ENCODE measurements at regions not wholly inside any gene's neighbourhood (a gene's known extent, or its start where the extent isn't known, plus 50 kb on each side); places are given as distances from the start of the nearest gene placed in this dataset.

DNA sequence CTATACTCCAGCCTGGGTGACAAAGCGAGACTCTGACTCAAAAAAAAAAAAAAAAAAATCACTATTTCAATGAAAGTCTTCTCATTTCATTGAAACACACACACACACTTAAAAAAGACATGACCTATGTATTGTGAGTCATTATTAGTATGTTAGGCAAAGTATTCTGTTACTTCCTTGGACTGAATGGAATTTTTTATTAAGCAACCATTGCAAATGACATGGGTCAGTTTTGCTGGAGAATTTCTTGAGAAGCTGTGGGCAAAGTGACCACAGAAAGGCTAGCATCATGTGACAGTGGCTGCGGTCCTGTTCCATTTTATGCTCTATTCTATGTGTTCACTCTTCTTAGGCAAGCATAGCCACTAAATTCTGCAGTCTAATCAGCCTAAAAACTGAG lies 695.7 kb downstream of the TDRD15 start:
- Histone ChIP-seq H3K36me3 (no peaks in the 10 kb centered on the region), H3K9me3 (no peaks in the 10 kb centered on the region), H3K4me3 (no peak overlapping the region), H3K27ac (no peak overlapping the region), H3K27me3 (no peaks in the 10 kb centered on the region), H3K4me1 (no peaks in the 10 kb centered on the region)
- TF ChIP-seq, protein P1, sequence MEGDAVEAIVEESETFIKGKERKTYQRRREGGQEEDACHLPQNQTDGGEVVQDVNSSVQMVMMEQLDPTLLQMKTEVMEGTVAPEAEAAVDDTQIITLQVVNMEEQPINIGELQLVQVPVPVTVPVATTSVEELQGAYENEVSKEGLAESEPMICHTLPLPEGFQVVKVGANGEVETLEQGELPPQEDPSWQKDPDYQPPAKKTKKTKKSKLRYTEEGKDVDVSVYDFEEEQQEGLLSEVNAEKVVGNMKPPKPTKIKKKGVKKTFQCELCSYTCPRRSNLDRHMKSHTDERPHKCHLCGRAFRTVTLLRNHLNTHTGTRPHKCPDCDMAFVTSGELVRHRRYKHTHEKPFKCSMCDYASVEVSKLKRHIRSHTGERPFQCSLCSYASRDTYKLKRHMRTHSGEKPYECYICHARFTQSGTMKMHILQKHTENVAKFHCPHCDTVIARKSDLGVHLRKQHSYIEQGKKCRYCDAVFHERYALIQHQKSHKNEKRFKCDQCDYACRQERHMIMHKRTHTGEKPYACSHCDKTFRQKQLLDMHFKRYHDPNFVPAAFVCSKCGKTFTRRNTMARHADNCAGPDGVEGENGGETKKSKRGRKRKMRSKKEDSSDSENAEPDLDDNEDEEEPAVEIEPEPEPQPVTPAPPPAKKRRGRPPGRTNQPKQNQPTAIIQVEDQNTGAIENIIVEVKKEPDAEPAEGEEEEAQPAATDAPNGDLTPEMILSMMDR (IDR thresholded peaks at IDR 0.05), result no peak
- no peak for ATAC-seq
- 67 to 74% methylated on average over 2 of the region's 2 CpGs for WGBS, 2 donors
- DNase-seq, result no peak
- no peak for FAIRE-seq
- intact Hi-C loops (cut with DNase I), result no loop called here

DNA sequence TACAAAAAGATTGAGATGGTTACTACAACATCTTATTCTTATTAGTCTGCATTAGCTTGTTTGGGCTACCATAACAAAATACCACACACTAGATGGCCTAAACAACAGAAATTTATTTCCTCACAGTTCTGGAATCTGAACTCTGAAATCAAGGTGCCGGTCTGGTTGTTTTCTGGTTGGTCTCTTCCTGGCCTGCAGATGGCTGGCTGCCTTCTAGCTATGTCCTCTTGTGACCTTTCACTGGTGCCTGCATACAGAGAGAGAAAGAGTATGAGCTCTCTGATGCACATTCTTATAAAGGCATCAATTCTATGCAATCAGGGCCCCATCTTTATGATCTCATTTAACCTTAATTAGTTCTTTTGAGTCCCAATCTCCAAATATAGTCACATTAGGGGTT lies 696.5 kb downstream of the TDRD15 start:
- Histone ChIP-seq H3K4me3 (no peak overlapping the region), H3K27ac (no peak overlapping the region), H3K36me3 (no peaks in the 10 kb centered on the region), H3K27me3 (no peaks in the 10 kb centered on the region), H3K4me1 (no peaks in the 10 kb centered on the region), H3K9me3 (no peaks in the 10 kb centered on the region)
- no peak for FAIRE-seq
- 73 to 74% methylated on average over 1 of the region's 1 CpG for WGBS, 2 donors
- ATAC-seq, result no peak
- TF ChIP-seq, protein P1 (IDR thresholded peaks at IDR 0.05), result no peak
- intact Hi-C loops (cut with DNase I), result no loop called here
- no peak for DNase-seq

DNA sequence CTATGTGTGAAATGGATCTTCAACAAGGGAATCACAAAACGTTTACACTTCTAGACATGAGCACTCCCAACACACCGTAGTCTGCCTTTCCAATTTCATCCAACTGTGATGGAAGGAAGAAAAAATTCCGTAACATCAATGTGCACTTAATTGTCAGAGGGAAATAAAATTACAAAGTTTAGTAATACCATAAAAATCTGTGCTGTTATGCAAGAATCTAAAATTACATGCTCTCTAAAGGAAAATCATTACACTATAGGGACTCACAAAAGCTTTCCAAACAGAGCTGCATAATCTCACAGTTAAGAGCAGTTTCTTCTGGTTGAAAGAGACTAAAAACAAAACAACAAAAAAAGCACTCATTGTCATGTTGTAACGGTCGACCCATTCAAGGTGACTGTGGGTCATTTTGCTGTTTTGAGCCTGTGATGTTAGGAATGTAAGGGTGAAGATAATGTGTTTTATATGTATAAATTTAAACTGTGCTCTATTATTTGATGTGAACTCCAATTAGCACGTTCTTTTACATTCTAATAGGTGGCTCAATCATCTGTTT lies 698.0 kb downstream of the TDRD15 start:
- Histone ChIP-seq H3K4me1 (no peaks in the 10 kb centered on the region), H3K27ac (no peak overlapping the region), H3K4me3 (no peak overlapping the region), H3K36me3 (no peaks in the 10 kb centered on the region), H3K27me3 (no peaks in the 10 kb centered on the region), H3K9me3 (no peaks in the 10 kb centered on the region)
- intact Hi-C loops (cut with DNase I), result no loop called here
- FAIRE-seq, result no peak
- TF ChIP-seq, protein P1 (IDR thresholded peaks at IDR 0.05), result no peak
- ATAC-seq, result peak in 1 of 4 donors; percentile 12
- no peak for DNase-seq
- 34 to 39% methylated on average over 6 of the region's 6 CpGs for WGBS, 2 donors

DNA sequence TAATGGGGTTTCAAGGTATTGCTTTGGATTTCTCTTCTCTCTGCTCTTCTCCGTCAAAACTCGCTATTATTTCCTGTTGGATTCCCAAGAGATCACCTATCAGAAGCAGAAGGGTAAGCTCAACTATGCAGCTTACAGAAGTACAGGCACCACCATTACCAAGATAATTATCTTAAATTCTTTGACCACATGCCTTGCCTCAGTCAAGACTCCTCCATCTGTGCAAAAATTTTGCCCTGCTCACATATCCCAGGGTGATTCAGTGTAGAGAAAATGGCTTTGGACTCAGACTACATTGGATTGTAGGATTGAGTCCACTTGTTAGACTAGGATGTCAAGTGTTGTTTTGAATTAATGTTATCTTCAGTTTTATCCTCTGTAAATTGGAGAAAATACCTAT lies 698.7 kb downstream of the TDRD15 start:
- H3K27me3 ChIP-seq, result no peaks in the 10 kb centered on the region

DNA sequence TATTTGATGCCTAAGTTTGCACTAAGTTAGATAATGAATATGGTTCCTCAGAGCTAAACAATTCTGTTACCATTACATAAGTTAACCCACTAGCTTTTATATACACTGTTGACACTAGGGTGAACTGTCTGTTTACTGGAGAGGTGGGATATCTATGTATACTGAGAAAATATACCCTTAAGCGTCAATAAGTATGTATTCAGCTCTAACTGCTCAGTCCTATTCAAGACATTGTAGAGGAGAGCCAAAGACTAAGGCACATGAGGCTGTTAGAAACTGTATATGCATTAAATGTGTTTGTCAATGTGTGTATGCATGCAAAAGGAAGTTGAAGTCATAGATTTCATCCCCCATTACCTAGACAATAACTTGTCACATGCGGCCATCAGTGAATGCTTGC lies 710.0 kb downstream of the TDRD15 start:
- Histone ChIP-seq H3K36me3 (no peaks in the 10 kb centered on the region), H3K4me1 (no peaks in the 10 kb centered on the region), H3K27ac (no peak overlapping the region), H3K27me3 (no peaks in the 10 kb centered on the region), H3K9me3 (no peaks in the 10 kb centered on the region), H3K4me3 (no peak overlapping the region)
- DNase-seq (no peak), FAIRE-seq (no peak), ATAC-seq (no peak)
- intact Hi-C loops (cut with DNase I), result no loop called here
- 49 to 62% methylated on average over 2 of the region's 2 CpGs for WGBS, 2 donors
- TF ChIP-seq, protein P1 (IDR thresholded peaks at IDR 0.05), result no peak

More for the DNA sequence above, 698.7 kb downstream of the TDRD15 start:
- no peak overlapping the region for H3K4me3 ChIP-seq
- DNase-seq, result no peak
- ATAC-seq, result no peak
- WGBS, 2 donors, result 42 to 76% methylated on average over 2 of the region's 2 CpGs
- H3K36me3 ChIP-seq, result no peaks in the 10 kb centered on the region
- no peak overlapping the region for H3K27ac ChIP-seq
- TF ChIP-seq, protein P1 (IDR thresholded peaks at IDR 0.05), result no peak
- intact Hi-C loops (cut with DNase I), result no loop called here
- no peaks in the 10 kb centered on the region for H3K9me3 ChIP-seq
- no peak for FAIRE-seq
- no peaks in the 10 kb centered on the region for H3K4me1 ChIP-seq

Measured in pancreas (tissue), 10 donors.